ENCODE measurements at regions not wholly inside any gene's neighbourhood (a gene's known extent, or its start where the extent isn't known, plus 50 kb on each side); places are given as distances from the start of the nearest gene placed in this dataset.

DNA sequence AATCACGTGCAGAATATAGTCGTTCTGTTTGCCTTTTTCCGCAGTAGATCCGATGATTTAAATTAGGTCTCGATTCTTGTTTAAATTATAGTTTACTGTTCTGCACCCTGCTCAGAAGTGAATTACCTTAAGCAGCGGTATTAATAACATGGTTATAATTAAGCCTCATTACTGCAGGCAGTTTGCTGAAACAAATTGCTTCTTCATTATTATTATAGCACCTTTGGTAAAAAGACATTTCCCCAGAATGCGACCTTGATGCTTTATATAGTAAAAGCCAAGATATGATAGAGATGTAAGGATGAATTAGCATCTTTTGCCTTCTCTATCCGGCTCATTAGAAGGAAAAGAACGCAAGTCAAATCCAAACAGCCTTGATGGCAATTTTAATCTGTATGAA, 625.2 kb upstream of the CADM1 start:
- TF ChIP-seq, protein P1, sequence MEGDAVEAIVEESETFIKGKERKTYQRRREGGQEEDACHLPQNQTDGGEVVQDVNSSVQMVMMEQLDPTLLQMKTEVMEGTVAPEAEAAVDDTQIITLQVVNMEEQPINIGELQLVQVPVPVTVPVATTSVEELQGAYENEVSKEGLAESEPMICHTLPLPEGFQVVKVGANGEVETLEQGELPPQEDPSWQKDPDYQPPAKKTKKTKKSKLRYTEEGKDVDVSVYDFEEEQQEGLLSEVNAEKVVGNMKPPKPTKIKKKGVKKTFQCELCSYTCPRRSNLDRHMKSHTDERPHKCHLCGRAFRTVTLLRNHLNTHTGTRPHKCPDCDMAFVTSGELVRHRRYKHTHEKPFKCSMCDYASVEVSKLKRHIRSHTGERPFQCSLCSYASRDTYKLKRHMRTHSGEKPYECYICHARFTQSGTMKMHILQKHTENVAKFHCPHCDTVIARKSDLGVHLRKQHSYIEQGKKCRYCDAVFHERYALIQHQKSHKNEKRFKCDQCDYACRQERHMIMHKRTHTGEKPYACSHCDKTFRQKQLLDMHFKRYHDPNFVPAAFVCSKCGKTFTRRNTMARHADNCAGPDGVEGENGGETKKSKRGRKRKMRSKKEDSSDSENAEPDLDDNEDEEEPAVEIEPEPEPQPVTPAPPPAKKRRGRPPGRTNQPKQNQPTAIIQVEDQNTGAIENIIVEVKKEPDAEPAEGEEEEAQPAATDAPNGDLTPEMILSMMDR (IDR thresholded peaks at IDR 0.05) = no peak
- no peak for TF ChIP-seq POLR2AphosphoS5 (IDR thresholded peaks at IDR 0.05; ENCODE audit: insufficient read depth in 1 of 2, low read depth in 1 of 2)
